ENCODE measurements at regions not wholly inside any gene's neighbourhood (a gene's known extent, or its start where the extent isn't known, plus 50 kb on each side); places are given as distances from the start of the nearest gene placed in this dataset.
"Not testable (repeated sequence)": the region's sequence is repeated elsewhere in the genome, so short reads cannot be mapped to it uniquely, and the experiment has no call there.

- DNase-seq (ENCODE audit: low read depth in 1 of 2, low spot score in 1 of 2): no peak
Measured at GRCh38 chr2:239866778-239867177, 158.4 kb downstream of the NDUFA10 start.

DNA sequence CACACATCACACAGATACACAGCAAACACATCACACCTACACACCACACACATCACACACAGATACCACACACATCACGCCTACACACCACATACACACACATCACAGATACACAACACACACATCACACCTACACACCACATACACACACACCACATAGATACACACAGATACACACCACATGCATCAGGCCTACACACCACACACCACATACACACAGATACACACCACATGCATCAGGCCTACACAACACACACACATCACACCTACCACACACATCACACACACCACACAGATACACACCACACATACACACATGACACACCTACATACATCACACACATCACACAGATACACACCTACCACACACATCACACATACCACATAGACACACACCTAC lies 158.8 kb downstream of the NDUFA10 start:
- no peak for DNase-seq (ENCODE audit: low read depth in 1 of 2, low spot score in 1 of 2)

DNA sequence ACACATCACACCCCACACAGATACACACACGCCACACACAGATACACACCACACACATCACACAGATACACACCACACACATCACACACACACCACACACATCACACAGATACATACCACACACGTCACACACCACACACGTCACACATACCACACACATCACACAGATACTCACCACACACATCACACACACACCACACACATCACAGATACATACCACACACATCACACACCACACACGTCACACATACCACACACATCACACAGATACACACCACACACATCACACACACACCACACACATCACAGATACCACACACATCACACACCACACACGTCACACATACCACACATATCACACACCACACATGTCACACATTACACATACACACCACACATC lies 159.3 kb downstream of the NDUFA10 start:
- DNase-seq (ENCODE audit: low read depth in 1 of 2, low spot score in 1 of 2): not testable (repeated sequence)

GRCh38 chr2:239865059-239865639 lies 160.0 kb downstream of the NDUFA10 start:
- no peak for DNase-seq (ENCODE audit: low read depth in 1 of 2, low spot score in 1 of 2)

DNA sequence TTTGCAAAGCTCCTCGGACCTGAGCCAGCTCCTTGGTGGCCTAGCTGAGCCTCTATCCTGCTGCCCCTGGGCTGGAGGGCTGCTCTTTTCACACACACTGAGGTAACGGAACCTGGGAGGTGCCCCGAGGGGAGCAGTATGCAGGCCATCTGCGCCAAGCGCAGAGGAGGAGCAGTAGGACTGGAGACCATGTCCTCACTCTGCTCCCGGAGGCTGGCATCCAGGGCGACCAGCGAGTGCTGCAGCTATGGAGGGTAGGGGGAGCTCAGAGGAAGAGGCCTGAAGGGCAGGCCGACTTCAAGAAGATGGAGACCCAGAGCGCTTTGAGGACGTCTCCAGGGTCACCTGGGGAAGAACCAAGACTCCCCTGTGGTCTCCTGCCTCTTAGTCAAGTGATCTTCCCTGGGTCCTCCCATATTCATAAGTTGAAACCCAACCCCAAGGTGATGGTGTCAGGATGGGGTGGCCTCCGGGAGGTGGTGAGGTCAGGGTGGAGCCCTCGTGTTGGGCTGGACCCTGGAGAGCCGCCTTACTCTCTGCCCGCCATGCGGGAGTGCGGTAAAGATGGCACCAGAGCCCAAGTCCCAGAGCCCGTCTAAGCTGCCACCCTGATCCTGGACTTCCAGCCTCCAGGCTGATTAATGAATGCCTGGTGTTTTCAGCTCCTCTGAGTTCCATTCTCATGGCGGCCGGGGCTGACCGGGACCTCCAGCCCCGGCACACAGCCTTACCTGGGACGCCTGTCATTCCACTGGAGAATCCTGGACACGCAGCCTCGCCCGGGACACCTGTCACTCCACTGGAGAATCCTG lies 160.7 kb downstream of the NDUFA10 start:
- DNase-seq (ENCODE audit: low read depth in 1 of 2, low spot score in 1 of 2): no peak

DNA sequence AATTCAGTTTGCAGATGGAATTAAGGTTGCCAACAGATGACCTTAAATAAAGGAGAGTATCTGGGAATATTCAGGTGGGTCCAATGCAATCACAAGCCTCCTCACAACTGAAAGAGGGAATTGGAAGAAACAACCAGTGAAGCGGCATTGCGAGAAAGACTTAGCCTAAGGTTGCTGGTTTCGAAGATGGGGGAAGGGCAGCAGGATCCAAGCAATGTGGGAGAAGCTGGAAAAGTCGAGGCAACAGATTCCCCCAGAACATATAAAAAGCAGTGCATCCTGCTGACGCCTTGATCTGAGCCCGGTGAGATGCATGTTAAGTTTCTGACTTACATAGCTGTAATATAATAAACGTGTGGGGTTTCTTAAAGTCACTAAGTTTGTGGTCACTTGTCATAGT lies 162.5 kb downstream of the NDUFA10 start:
- DNase-seq (ENCODE audit: low read depth in 1 of 2, low spot score in 1 of 2): no peak

DNA sequence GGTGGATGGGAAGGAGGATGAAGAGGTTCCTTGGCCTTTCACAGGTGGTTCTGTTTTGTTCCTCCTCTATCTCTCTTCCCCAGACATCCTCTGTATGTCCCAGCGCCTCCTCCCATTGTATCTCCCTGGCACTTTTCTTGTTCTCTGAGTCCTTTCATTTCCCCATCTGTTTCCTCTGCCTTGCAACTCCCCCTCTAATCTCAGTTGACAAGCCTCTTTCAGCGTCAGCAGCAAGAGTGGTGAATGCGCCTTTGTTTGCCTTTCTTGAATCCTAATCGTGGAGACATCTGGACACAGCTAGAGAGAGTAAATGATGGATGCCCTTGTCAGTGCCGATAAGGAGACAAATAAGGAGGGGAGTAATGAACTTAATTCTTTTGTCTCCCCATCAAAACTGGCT lies 167.0 kb downstream of the NDUFA10 start:
- no peak for DNase-seq (ENCODE audit: low read depth in 1 of 2, low spot score in 1 of 2)

DNA sequence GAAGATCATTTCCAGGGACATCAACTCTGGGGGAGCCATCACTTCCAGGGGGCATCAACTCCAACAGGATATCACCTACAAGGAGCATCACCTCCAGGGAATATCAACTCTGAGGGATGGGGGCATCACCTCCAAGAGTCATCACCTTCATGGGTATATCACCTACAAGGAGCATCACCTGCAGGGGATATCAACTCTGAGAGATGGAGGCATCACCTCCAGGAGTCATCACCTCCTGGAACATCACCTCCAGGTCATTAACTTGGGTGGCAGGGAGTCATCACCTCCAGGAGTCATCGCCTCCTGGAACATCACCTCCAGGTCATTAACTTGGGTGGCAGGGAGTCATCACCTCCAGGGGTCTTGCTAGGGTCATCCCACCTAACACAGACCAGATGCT lies 167.6 kb downstream of the NDUFA10 start:
- no peak for DNase-seq (ENCODE audit: low read depth in 1 of 2, low spot score in 1 of 2)

DNA sequence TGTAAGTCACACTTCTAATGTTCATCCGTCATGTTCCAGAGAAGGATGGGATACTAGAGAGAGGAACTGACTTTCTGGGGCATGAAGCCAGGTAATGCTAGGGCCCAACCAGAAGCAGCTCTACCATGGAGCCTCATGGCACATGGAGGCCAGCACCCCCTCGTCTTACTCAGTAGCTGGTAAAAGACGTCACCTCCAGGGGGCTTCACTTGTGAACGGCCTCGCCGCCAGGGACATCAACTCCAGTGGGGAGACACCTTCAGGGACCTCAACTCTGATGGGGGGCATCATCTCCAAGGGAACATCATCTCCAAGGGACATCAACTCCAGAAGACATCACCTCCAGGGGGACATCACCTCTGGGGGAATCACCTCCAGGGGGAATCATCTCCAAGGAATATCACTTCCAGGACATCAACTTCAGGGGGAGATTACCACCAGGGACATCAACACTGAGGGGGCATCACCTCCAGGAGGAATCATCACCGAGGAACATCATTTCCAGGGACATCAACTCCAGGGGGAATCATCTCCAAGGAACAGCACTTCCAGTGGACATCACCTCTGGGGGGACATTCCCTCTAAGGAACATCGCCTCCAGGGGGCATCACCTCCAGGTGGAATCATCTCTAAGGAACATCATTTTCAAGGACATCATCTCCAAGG lies 168.4 kb downstream of the NDUFA10 start:
- DNase-seq (ENCODE audit: low read depth in 1 of 2, low spot score in 1 of 2): no peak

DNA sequence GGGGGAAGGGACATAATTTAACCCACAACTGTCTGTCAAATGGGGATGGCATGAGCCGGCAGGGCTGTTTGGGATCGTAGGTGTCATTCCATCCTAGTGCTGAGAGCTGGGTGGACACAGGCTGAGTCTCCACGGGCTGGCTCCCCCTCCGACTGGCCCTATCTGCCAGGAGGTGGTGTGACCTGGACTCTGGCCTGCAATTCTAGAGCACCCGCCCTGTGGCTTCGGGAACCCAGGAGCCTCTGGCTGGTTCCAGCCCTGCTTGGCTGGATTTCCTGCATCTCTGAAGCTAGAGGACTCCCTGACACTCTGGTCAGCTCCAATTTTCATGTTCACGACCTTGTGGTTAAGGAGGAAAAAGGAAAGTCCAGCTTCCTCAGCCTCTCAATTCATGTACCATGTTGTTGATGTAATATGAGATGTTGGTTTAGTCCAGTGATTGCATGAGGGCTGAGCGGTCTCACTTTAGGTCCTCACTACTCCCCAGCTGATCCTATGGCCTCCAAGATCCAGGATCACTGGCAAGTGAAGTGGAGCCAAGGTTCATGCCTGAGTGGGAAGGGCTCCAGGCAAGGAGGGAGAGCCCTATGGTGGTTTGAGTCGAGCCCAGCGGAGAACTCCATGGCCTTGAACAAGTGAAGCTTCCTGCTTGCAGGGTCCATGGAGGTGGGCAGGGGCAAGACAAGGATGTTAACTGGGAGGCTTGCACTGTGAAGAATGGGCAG lies 169.1 kb downstream of the NDUFA10 start:
- no peak for DNase-seq (ENCODE audit: low read depth in 1 of 2, low spot score in 1 of 2)

DNA sequence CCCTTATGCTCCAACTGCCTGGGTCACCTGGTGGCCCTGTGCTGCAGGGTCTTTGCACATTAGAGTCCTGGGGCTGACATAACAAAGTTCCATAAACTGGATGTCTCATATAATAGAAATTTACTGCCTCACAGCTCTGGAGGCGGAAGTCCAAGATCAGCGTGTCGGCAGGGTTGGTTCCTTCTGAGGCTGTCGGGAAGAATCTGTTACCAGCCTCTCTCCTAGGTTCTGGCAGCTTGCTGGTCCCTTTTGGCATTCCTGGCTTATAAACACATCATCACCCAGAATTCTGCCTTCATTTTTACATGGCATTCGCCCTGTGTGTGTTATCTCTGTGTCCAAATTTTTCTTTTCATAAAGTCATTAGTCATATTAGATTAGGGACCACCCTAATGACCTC lies 170.5 kb downstream of the NDUFA10 start:
- no peak for DNase-seq (ENCODE audit: low read depth in 1 of 2, low spot score in 1 of 2)

DNA sequence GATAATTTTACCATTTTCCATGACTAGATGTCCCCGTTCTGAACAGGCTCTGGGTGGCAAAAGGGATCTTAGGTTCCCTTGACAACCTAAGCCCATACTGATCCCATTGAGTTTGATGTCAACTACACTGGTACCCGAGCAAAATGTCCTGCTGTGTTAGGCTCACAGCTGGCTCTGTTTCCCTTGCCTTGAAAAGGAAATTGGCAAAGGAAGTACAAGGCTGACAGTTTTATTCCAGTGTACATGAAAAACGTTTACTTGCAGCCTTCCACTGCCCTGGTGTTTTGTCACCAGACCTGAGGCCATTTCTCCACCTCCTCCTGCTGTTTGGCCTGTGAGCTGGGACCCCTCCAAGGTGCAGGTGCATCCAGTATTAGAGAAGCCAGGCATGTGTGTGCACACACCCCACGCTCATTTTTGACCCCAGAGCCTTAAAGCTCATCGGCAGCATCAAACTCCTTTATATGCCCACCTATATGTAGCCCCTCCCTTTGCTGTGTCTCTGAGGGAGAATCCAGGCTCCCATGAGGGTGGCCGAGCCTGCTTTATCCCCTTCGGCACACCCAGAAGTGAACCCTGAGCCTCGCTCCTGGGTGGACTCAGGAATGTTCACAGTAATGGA lies 171.3 kb downstream of the NDUFA10 start:
- no peak for DNase-seq (ENCODE audit: low read depth in 1 of 2, low spot score in 1 of 2)

GRCh38 chr2:239853121-239853520 lies 172.0 kb downstream of the NDUFA10 start:
- no peak for DNase-seq (ENCODE audit: low read depth in 1 of 2, low spot score in 1 of 2)

DNA sequence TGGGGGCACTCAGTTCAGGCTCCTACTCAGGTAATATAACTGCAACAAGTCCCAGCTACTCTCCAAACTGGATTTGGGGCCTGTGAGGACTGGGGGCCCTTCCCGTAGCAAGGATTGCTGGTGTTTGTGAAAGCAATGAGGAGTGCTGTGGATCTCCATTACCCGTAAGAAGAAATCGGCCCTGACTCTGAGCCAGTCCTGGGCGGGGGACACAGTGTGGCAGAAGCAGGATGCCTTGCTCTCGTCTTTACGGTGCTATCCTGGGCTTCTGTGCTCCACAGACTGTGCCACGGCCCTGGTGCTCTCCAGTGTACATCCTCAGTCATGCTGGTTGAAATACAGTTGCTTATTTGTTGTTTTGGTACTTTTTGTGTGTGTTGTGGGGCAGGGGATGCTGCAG lies 172.9 kb downstream of the NDUFA10 start:
- no peak for DNase-seq (ENCODE audit: low read depth in 1 of 2, low spot score in 1 of 2)

- no peak for DNase-seq (ENCODE audit: low read depth in 1 of 2, low spot score in 1 of 2)
Measured at GRCh38 chr2:239846789-239847676, 178.1 kb downstream of the NDUFA10 start.

DNA sequence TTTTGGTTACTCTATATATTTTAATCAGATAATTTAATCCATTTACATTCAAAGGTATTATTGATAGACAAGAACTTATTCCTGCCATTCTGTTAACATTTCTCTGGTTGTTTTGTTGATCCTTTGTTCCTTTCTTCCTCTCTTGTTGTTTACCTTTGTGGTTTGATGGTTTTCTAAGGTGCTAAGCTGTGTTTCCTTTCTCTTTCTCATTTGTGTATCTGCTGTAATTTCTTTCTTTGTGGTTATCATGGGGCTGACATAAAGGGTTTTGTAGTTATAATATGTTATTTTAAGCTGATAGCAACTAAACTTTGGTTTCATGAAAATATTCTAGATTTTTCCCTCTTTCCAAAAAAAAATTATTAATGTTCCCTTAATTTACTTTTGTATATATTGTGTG lies 179.2 kb downstream of the NDUFA10 start:
- no peak for DNase-seq (ENCODE audit: low read depth in 1 of 2, low spot score in 1 of 2)

DNA sequence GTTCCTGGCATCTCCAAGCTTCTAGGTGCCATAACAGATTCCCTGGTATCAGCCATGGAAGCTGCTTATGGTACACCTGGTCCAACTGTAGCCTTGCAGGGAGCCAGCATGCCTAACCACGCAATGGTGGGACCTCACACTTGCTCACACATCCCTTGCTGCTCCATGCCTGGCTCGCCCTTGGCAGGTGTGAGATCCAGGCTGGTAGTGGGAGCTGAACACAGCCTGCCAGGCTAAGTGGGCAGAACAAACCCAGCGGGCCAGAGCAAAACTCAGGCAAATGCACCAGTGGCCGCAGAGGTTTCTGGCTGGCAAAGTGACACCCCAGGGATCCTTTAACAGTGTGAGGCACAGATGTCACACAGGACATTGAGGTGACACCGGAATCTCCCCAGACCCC lies 185.8 kb downstream of the NDUFA10 start:
- no peak for DNase-seq (ENCODE audit: low read depth in 1 of 2, low spot score in 1 of 2)

DNA sequence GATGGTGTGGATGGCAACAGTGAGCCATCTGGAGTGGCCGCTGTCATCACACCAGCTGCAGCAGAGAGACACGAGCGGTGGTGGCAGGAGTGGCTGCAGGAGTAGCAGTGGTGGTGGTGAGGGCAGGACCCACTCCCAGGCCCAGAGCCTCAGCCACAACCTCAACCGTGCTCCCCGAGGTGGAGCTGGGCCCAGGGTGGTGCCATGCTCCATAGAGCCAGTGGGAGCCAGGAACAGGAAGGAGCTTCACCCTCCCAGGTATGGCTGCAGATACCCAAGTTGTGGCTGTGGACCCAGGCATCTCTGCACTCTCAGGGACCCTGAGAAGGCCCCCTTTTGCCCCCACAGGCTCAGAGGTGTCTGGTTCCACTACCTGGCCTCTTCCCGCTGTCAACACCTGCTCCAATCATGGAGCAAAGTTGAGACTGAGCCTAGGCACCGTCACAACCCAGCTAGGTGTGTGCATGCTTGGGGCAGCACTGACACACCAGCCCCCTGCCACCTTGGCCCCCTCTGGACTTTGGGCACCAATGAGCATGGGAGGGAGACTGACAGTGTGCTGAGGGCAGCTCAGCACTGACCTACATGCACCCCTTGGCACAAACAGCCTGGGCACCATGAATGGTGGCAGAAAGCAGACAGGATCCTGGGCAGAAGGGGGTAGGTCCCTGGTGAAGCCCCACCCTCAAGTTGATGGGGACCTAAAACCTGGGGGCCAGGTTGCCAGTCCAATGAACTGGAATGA lies 188.9 kb downstream of the NDUFA10 start:
- DNase-seq (ENCODE audit: low read depth in 1 of 2, low spot score in 1 of 2): no peak

GRCh38 chr2:239835056-239835455 lies 190.1 kb downstream of the NDUFA10 start:
- DNase-seq (ENCODE audit: low read depth in 1 of 2, low spot score in 1 of 2): no peak

DNA sequence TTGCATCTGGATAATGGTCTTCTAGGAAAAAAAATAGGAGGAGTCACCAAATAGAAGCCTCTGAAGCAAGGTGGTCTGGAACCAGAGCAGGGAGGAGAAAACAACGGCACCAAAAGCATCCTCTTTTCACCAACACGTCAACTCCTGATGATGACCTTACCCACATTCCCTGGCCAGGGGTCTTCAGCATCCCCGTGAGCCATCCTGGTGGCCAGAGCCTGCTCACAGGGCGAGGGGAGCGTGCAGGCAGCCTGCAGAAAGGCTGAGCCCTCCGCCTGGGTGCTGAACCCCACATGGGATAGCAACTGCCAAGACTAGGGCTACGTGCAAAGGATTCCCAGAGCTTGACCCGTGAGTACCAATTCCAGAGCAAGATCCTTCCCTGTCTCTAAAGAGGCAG lies 191.0 kb downstream of the NDUFA10 start:
- DNase-seq (ENCODE audit: low read depth in 1 of 2, low spot score in 1 of 2): no peak

Data from activated T-helper 1 cell treated with anti-CD3 and anti-CD28 coated beads, Interleukin-2, amount 50 U/mL, for 16 hours (primary cell).